Keratinocyte (primary cell): ENCODE measurements at regions not wholly inside any gene's neighbourhood (a gene's known extent, or its start where the extent isn't known, plus 50 kb on each side); places are given as distances from the start of the nearest gene placed in this dataset.

Experiments used
- DNase-seq: peaks from one replicate; pipeline ENCODE4 v3.0.0-alpha.2; 2011; ENCODE audit warnings: low read depth, missing footprints, low spot score
- FAIRE-seq: peaks from 2 replicates; lab custom pipeline; 2011; peaks lifted over from hg19 to GRCh38; lab: Jason Lieb, UNC
- H2AFZ ChIP-seq: 2 replicates; pipeline ENCODE4 v1.6.0; 2012; ENCODE audit warnings: low read length, control low read depth, inconsistent platforms; ENCODE audit not compliant: control insufficient read depth
- H3K27ac ChIP-seq: 2 replicates; pipeline ENCODE4 v1.5.1; 2011; ENCODE audit warnings: low read length; ENCODE audit not compliant: control insufficient read depth, insufficient read depth
- H3K27me3 ChIP-seq: 3 replicates; pipeline ENCODE4 v1.6.0; 2011; ENCODE audit warnings: low read length; ENCODE audit not compliant: control insufficient read depth, insufficient read depth; ENCODE audit errors: extremely low read depth
- H3K36me3 ChIP-seq, 2 experiments: 2 replicates in 1 of 2; 3 replicates in 1 of 2; pipeline ENCODE4 v1.5.1; 2011; ENCODE audit warnings: low read length in 2 of 2, mild to moderate bottlenecking in 1 of 2; ENCODE audit not compliant: control insufficient read depth in 2 of 2, insufficient read depth in 2 of 2; ENCODE audit errors: extremely low read depth in 1 of 2
- H3K4me1 ChIP-seq: 3 replicates; pipeline ENCODE4 v1.5.1; 2011; ENCODE audit warnings: low read length; ENCODE audit not compliant: control insufficient read depth, insufficient read depth; ENCODE audit errors: extremely low read depth
- H3K4me2 ChIP-seq: 3 replicates; pipeline ENCODE4 v1.6.0; 2011; ENCODE audit warnings: low read depth, low read length; ENCODE audit not compliant: control insufficient read depth, insufficient read depth; ENCODE audit errors: extremely low read depth
- H3K4me3 ChIP-seq, 3 experiments: fragments of 200-600 bp in 1 of 3; sonication (generic) in 1 of 3; 2 replicates in 2 of 3; 3 replicates in 1 of 3; pipeline ENCODE4 v1.5.1; 2011 to 2016; ENCODE audit warnings: low read length in 3 of 3, mild to moderate bottlenecking in 3 of 3, control low read depth in 2 of 3, inconsistent platforms in 1 of 3, low read depth in 1 of 3, mixed read lengths in 1 of 3, mixed run types in 1 of 3, moderate library complexity in 1 of 3; ENCODE audit not compliant: control insufficient read depth in 2 of 3, insufficient read depth in 2 of 3; ENCODE audit errors: extremely low read depth in 1 of 3
- H3K79me2 ChIP-seq: 2 replicates; pipeline ENCODE4 v1.6.0; 2012; ENCODE audit warnings: low read length; ENCODE audit not compliant: control insufficient read depth, insufficient read depth
- H3K9ac ChIP-seq: 3 replicates; pipeline ENCODE4 v1.6.0; 2011; ENCODE audit warnings: low read length; ENCODE audit not compliant: control insufficient read depth, insufficient read depth; ENCODE audit errors: extremely low read depth
- H3K9me1 ChIP-seq: 3 replicates; pipeline ENCODE4 v1.6.0; 2011; ENCODE audit warnings: low read length; ENCODE audit not compliant: control insufficient read depth, insufficient read depth; ENCODE audit errors: extremely low read depth
- H3K9me3 ChIP-seq: 2 replicates; pipeline ENCODE4 v1.5.1; 2012; ENCODE audit warnings: low read depth, low read length; ENCODE audit not compliant: control insufficient read depth
- H4K20me1 ChIP-seq: 3 replicates; pipeline ENCODE4 v1.6.0; 2011; ENCODE audit warnings: low read length; ENCODE audit not compliant: control insufficient read depth, insufficient read depth; ENCODE audit errors: extremely low read depth
- CTCF ChIP-seq, 3 experiments: IDR thresholded peaks in 1 of 3; conservative IDR thresholded peaks in 1 of 3; optimal IDR thresholded peaks in 1 of 3; 2 replicates in 2 of 3; 3 replicates in 1 of 3; pipeline versions ENCODE3 to v1.5.1; 2011; ENCODE audit warnings: low read length in 3 of 3, mild to moderate bottlenecking in 3 of 3, moderate library complexity in 2 of 3, control low read depth in 1 of 3, inconsistent platforms in 1 of 3; ENCODE audit not compliant: insufficient read depth in 2 of 3; ENCODE audit errors: extremely low read depth in 1 of 3
- EZH2 ChIP-seq: IDR thresholded peaks from one replicate; pipeline ENCODE4 v1.6.1; 2012; ENCODE audit warnings: inconsistent platforms, mild to moderate bottlenecking, low read length, moderate library complexity
- dilution Hi-C: fragments of 300-500 bp; cut with MboI; formaldehyde crosslinking; loops from one replicate; pipeline ENCODE4 v1.7.0; 2020; ENCODE audit warnings: low sequenced_read_pairs; ENCODE audit not compliant: extremely low pct_ligation_motif_present

- H3K79me2 ChIP-seq: no peaks in the 10 kb centered on the region
- TF ChIP-seq EZH2 (no peak), CTCF (optimal IDR thresholded peaks at IDR 0.05 in 1 of 3, IDR thresholded peaks at IDR 0.05 in 1 of 3, conservative IDR thresholded peaks at IDR 0.05 in 1 of 3; ENCODE audit: extremely low read depth in 1 of 3, insufficient read depth in 2 of 3, low read length in 3 of 3) (no peak)
- H3K9me3 ChIP-seq: no peaks in the 10 kb centered on the region
- H3K9ac ChIP-seq: no peak overlapping the region
- peaks cover 2% of the 10 kb centered on the region for H3K9me1 ChIP-seq
- no peak overlapping the region for H3K4me3 ChIP-seq
- dilution Hi-C loops: no loop called here
- DNase-seq: no peak
- H2AFZ ChIP-seq: no peak overlapping the region
- FAIRE-seq: no peak
- H3K4me1 ChIP-seq: peaks cover 12% of the 10 kb centered on the region
- no peaks in the 10 kb centered on the region for H4K20me1 ChIP-seq
- no peak overlapping the region for H3K4me2 ChIP-seq
- peaks cover 0 to 3% of the 10 kb centered on the region in 2 experiments for H3K36me3 ChIP-seq
- H3K27ac ChIP-seq: no peak overlapping the region
- no peaks in the 10 kb centered on the region for H3K27me3 ChIP-seq
Observed at GRCh38 chr17:21545064-21545463, 147.3 kb upstream of the KCNJ18 start.

- H3K36me3 ChIP-seq: no peaks in the 10 kb centered on the region
- no peak for FAIRE-seq
- peaks cover 2% of the 10 kb centered on the region for H3K79me2 ChIP-seq
- no peak overlapping the region for H3K9ac ChIP-seq
- H3K27ac ChIP-seq: no peak overlapping the region
- H3K4me3 ChIP-seq: no peak overlapping the region
- TF ChIP-seq CTCF (optimal IDR thresholded peaks at IDR 0.05 in 1 of 3, IDR thresholded peaks at IDR 0.05 in 1 of 3, conservative IDR thresholded peaks at IDR 0.05 in 1 of 3; ENCODE audit: extremely low read depth in 1 of 3, insufficient read depth in 2 of 3, low read length in 3 of 3): no peak
- TF ChIP-seq EZH2: no peak
- H4K20me1 ChIP-seq: peaks cover 3% of the 10 kb centered on the region
- peaks cover 17% of the 10 kb centered on the region for H3K4me1 ChIP-seq
- dilution Hi-C loops: no loop called here
- H3K9me3 ChIP-seq: no peaks in the 10 kb centered on the region
- H3K4me2 ChIP-seq: no peak overlapping the region
- no peak overlapping the region for H2AFZ ChIP-seq
- no peaks in the 10 kb centered on the region for H3K9me1 ChIP-seq
- no peaks in the 10 kb centered on the region for H3K27me3 ChIP-seq
- no peak for DNase-seq
Observed at GRCh38 chr17:21548236-21548635, 144.1 kb upstream of the KCNJ18 start.
